ENCODE measurements at regions not wholly inside any gene's neighbourhood (a gene's known extent, or its start where the extent isn't known, plus 50 kb on each side); places are given as distances from the start of the nearest gene placed in this dataset.

GRCh38 chr4:44869985-44870384 is 143.6 kb upstream of the GNPDA2 start:
- WGBS, result 85% methylated on average over 2 of the region's 2 CpGs

GRCh38 chr4:44869222-44869882 is 143.0 kb upstream of the GNPDA2 start:
- Histone ChIP-seq H3K79me1 (replicated peaks; ENCODE audit: low read length, poor library complexity, severe bottlenecking) (no peaks in the 10 kb centered on the region), H3K9ac (ENCODE audit: low read length) (no peak overlapping the region), H3K14ac (ENCODE audit: low read length in 2 of 2) (no peak overlapping the region), H4K8ac (ENCODE audit: low read length) (no peak overlapping the region), H2AFZ (ENCODE audit: low read depth, low read length) (no peak overlapping the region), H3K27me3 (ENCODE audit: control insufficient read depth in 1 of 2, insufficient read depth in 1 of 2, low read length in 2 of 2) (no peaks in the 10 kb centered on the region), H3K4me2 (ENCODE audit: low read length, poor library complexity, severe bottlenecking) (no peak overlapping the region), H4K91ac (ENCODE audit: low read length) (peak overlapping the region; percentile 8), H2BK120ac (ENCODE audit: low read depth, low read length) (peak overlapping the region; percentile 82), H3K36me3 (ENCODE audit: control insufficient read depth in 1 of 2, insufficient read depth in 2 of 2, low read depth in 1 of 2, low read length in 2 of 2) (no peaks in the 10 kb centered on the region), H3K4me1 (ENCODE audit: control insufficient read depth, insufficient read depth, low read depth, low read length) (no peaks in the 10 kb centered on the region), H3K4me3 (ENCODE audit: insufficient read depth in 1 of 2, low read depth in 1 of 2, low read length in 2 of 2) (no peak overlapping the region), H3K23ac (ENCODE audit: low read length in 2 of 2) (no peak overlapping the region), H3K18ac (ENCODE audit: low read depth in 1 of 2, low read length in 2 of 2) (peak overlapping the region; percentile 87 to 93), H2BK12ac (ENCODE audit: low read length in 2 of 2) (peak overlapping the region; percentile 69 to 80), H2BK5ac (ENCODE audit: low read depth, low read length, poor library complexity, severe bottlenecking) (no peak overlapping the region), H2AK5ac (ENCODE audit: low read length, severe bottlenecking) (no peak overlapping the region), H3K27ac (ENCODE audit: low read length, poor library complexity, severe bottlenecking) (no peak overlapping the region), H2BK15ac (ENCODE audit: low read depth, poor library complexity, severe bottlenecking) (no peak overlapping the region), H3K4ac (ENCODE audit: low read depth in 1 of 2, low read length in 2 of 2) (peak overlapping the region; percentile 53 to 76), H3K9me3 (ENCODE audit: control insufficient read depth, low read length) (no peaks in the 10 kb centered on the region)
- WGBS, result 91% methylated on average over 2 of the region's 2 CpGs
- DNase-seq, result no peak

More at GRCh38 chr4:44869985-44870384, 143.6 kb upstream of the GNPDA2 start:
- H3K27ac ChIP-seq (ENCODE audit: low read length, poor library complexity, severe bottlenecking), result no peak overlapping the region
- peak overlapping the region; percentile 87 to 93 for H3K18ac ChIP-seq (ENCODE audit: low read depth in 1 of 2, low read length in 2 of 2)
- H3K4ac ChIP-seq (ENCODE audit: low read depth in 1 of 2, low read length in 2 of 2), result peak overlapping the region; percentile 76 to 86
- no peak overlapping the region for H2AK5ac ChIP-seq (ENCODE audit: low read length, severe bottlenecking)
- no peak overlapping the region for H3K9ac ChIP-seq (ENCODE audit: low read length)
- H2BK120ac ChIP-seq (ENCODE audit: low read depth, low read length), result peak overlapping the region; percentile 22
- no peaks in the 10 kb centered on the region for H3K36me3 ChIP-seq (ENCODE audit: control insufficient read depth in 1 of 2, insufficient read depth in 2 of 2, low read depth in 1 of 2, low read length in 2 of 2)
- H2AFZ ChIP-seq (ENCODE audit: low read depth, low read length), result no peak overlapping the region
- peak overlapping the region; percentile 8 for H4K91ac ChIP-seq (ENCODE audit: low read length)
- H2BK15ac ChIP-seq (ENCODE audit: low read depth, poor library complexity, severe bottlenecking), result no peak overlapping the region
- H2BK5ac ChIP-seq (ENCODE audit: low read depth, low read length, poor library complexity, severe bottlenecking), result no peak overlapping the region
- no peak overlapping the region for H3K4me3 ChIP-seq (ENCODE audit: insufficient read depth in 1 of 2, low read depth in 1 of 2, low read length in 2 of 2)
- H3K14ac ChIP-seq (ENCODE audit: low read length in 2 of 2), result peak overlapping the region in 1 of 2 experiments; percentile 74
- H2BK12ac ChIP-seq (ENCODE audit: low read length in 2 of 2), result peak overlapping the region; percentile 69 to 80
- H4K8ac ChIP-seq (ENCODE audit: low read length), result peak overlapping the region; percentile 79
- H3K4me1 ChIP-seq (ENCODE audit: control insufficient read depth, insufficient read depth, low read depth, low read length), result no peaks in the 10 kb centered on the region
- no peaks in the 10 kb centered on the region for H3K79me1 ChIP-seq (replicated peaks; ENCODE audit: low read length, poor library complexity, severe bottlenecking)
- DNase-seq, result no peak
- no peaks in the 10 kb centered on the region for H3K9me3 ChIP-seq (ENCODE audit: control insufficient read depth, low read length)
- no peaks in the 10 kb centered on the region for H3K27me3 ChIP-seq (ENCODE audit: control insufficient read depth in 1 of 2, insufficient read depth in 1 of 2, low read length in 2 of 2)
- no peak overlapping the region for H3K23ac ChIP-seq (ENCODE audit: low read length in 2 of 2)
- no peak overlapping the region for H3K4me2 ChIP-seq (ENCODE audit: low read length, poor library complexity, severe bottlenecking)

- H2BK120ac ChIP-seq (ENCODE audit: low read depth, low read length), result peak overlapping the region; percentile 61
- no peaks in the 10 kb centered on the region for H3K79me1 ChIP-seq (replicated peaks; ENCODE audit: low read length, poor library complexity, severe bottlenecking)
- H3K9me3 ChIP-seq (ENCODE audit: control insufficient read depth, low read length), result no peaks in the 10 kb centered on the region
- H2AFZ ChIP-seq (ENCODE audit: low read depth, low read length), result no peak overlapping the region
- peak; percentile 77 for DNase-seq
- H2AK5ac ChIP-seq (ENCODE audit: low read length, severe bottlenecking), result no peak overlapping the region
- no peak overlapping the region for H3K23ac ChIP-seq (ENCODE audit: low read length in 2 of 2)
- H3K4ac ChIP-seq (ENCODE audit: low read depth in 1 of 2, low read length in 2 of 2), result no peak overlapping the region
- no peak overlapping the region for H4K91ac ChIP-seq (ENCODE audit: low read length)
- H2BK12ac ChIP-seq (ENCODE audit: low read length in 2 of 2), result no peak overlapping the region
- no peak overlapping the region for H3K4me3 ChIP-seq (ENCODE audit: insufficient read depth in 1 of 2, low read depth in 1 of 2, low read length in 2 of 2)
- no peak overlapping the region for H3K14ac ChIP-seq (ENCODE audit: low read length in 2 of 2)
- no peaks in the 10 kb centered on the region for H3K4me1 ChIP-seq (ENCODE audit: control insufficient read depth, insufficient read depth, low read depth, low read length)
- H2BK15ac ChIP-seq (ENCODE audit: low read depth, poor library complexity, severe bottlenecking), result no peak overlapping the region
- H4K8ac ChIP-seq (ENCODE audit: low read length), result no peak overlapping the region
- H3K36me3 ChIP-seq (ENCODE audit: control insufficient read depth in 1 of 2, insufficient read depth in 2 of 2, low read depth in 1 of 2, low read length in 2 of 2), result no peaks in the 10 kb centered on the region
- no peak overlapping the region for H3K9ac ChIP-seq (ENCODE audit: low read length)
- no peak overlapping the region for H3K18ac ChIP-seq (ENCODE audit: low read depth in 1 of 2, low read length in 2 of 2)
- no peak overlapping the region for H2BK5ac ChIP-seq (ENCODE audit: low read depth, low read length, poor library complexity, severe bottlenecking)
- no peaks in the 10 kb centered on the region for H3K27me3 ChIP-seq (ENCODE audit: control insufficient read depth in 1 of 2, insufficient read depth in 1 of 2, low read length in 2 of 2)
- H3K27ac ChIP-seq (ENCODE audit: low read length, poor library complexity, severe bottlenecking), result no peak overlapping the region
- H3K4me2 ChIP-seq (ENCODE audit: low read length, poor library complexity, severe bottlenecking), result no peak overlapping the region
Observed at GRCh38 chr4:44861756-44862155, 135.4 kb upstream of the GNPDA2 start.

GRCh38 chr4:44859477-44859876 is 133.1 kb upstream of the GNPDA2 start:
- Histone ChIP-seq H3K27ac (ENCODE audit: low read length, poor library complexity, severe bottlenecking) (no peak overlapping the region), H3K14ac (ENCODE audit: low read length in 2 of 2) (no peak overlapping the region), H3K36me3 (ENCODE audit: control insufficient read depth in 1 of 2, insufficient read depth in 2 of 2, low read depth in 1 of 2, low read length in 2 of 2) (no peaks in the 10 kb centered on the region), H2BK12ac (ENCODE audit: low read length in 2 of 2) (no peak overlapping the region), H3K4ac (ENCODE audit: low read depth in 1 of 2, low read length in 2 of 2) (no peak overlapping the region), H2AFZ (ENCODE audit: low read depth, low read length) (no peak overlapping the region), H3K79me1 (replicated peaks; ENCODE audit: low read length, poor library complexity, severe bottlenecking) (no peaks in the 10 kb centered on the region), H2BK15ac (ENCODE audit: low read depth, poor library complexity, severe bottlenecking) (no peak overlapping the region), H2BK120ac (ENCODE audit: low read depth, low read length) (no peak overlapping the region), H4K8ac (ENCODE audit: low read length) (no peak overlapping the region), H3K4me1 (ENCODE audit: control insufficient read depth, insufficient read depth, low read depth, low read length) (no peaks in the 10 kb centered on the region), H3K9me3 (ENCODE audit: control insufficient read depth, low read length) (no peaks in the 10 kb centered on the region), H2BK5ac (ENCODE audit: low read depth, low read length, poor library complexity, severe bottlenecking) (no peak overlapping the region), H3K23ac (ENCODE audit: low read length in 2 of 2) (no peak overlapping the region), H3K4me3 (ENCODE audit: insufficient read depth in 1 of 2, low read depth in 1 of 2, low read length in 2 of 2) (peak overlapping the region in 1 of 2 experiments; percentile 18), H3K4me2 (ENCODE audit: low read length, poor library complexity, severe bottlenecking) (no peak overlapping the region), H2AK5ac (ENCODE audit: low read length, severe bottlenecking) (no peak overlapping the region), H3K9ac (ENCODE audit: low read length) (peak overlapping the region; percentile 38), H3K18ac (ENCODE audit: low read depth in 1 of 2, low read length in 2 of 2) (no peak overlapping the region), H4K91ac (ENCODE audit: low read length) (no peak overlapping the region), H3K27me3 (ENCODE audit: control insufficient read depth in 1 of 2, insufficient read depth in 1 of 2, low read length in 2 of 2) (no peaks in the 10 kb centered on the region)
- no peak for DNase-seq
- 30% methylated on average over 2 of the region's 2 CpGs for WGBS

All from mesenchymal stem cell (in vitro differentiated cells and primary cell).